Activated naive CD4-positive, alpha-beta T cell treated with anti-CD3 and anti-CD28 coated beads, Interleukin-2, amount 50 U/mL, for 72 hours (primary cell): ENCODE measurements at regions not wholly inside any gene's neighbourhood (a gene's known extent, or its start where the extent isn't known, plus 50 kb on each side); places are given as distances from the start of the nearest gene placed in this dataset.
A peak's percentile ranks its signal among the peaks of the same experiment; 100 is the strongest.

Experiments used
- ATAC-seq, 2 donors: fragments of 150-1000 bp; cut with Tn5 transposase; 2 replicates each; pipeline ENCODE4 v1.10.0; 2021; ENCODE audit warnings: mild to moderate bottlenecking in 2 of 2, moderate library complexity in 2 of 2
- DNase-seq, 2 donors: peaks; one replicate each; pipeline ENCODE4 v3.0.0; 2021 to 2022; ENCODE audit warnings: low spot score in 2 of 2
- H3K27ac Mint-ChIP-seq, 2 donors: one replicate each; pipeline ENCODE4 v1.8.0; 2022; ENCODE audit warnings: mild to moderate bottlenecking in 2 of 2, mixed read lengths in 2 of 2
- H3K36me3 Mint-ChIP-seq, 2 donors: one replicate each; pipeline ENCODE4 v1.8.0; 2022; ENCODE audit warnings: mixed read lengths in 2 of 2
- H3K9me3 Mint-ChIP-seq, 2 donors: one replicate each; pipeline ENCODE4 v1.8.0; 2022; ENCODE audit warnings: mixed read lengths in 2 of 2

DNA sequence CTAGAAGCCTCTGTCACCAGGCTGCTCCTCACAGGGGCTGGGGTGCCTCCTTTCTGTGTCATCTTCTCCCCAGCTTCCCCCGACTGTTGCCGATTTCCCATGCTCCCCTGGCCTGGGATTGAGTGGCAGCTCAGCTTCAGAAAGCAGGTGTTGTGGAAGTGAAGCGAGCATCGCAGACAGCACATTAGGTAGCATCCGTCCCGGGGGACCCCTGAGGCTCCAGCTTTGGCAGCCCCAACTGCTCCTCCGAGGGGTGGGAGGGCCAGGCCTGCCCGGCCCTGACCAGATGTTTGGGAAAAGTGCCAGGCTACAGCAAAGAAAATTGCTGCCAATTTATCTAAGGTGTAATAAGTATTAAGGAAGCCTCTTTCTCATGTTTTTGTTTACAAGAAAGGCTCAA is 1045.6 kb downstream of the BCL11B start:
- DNase-seq (no peak), ATAC-seq (no peak)
- peak overlapping the region; percentile 8 to 90 for H3K27ac Mint-ChIP-seq
- H3K9me3 Mint-ChIP-seq: peaks cover 10 to 19% of the 10 kb centered on the region in 2 donors
- peaks cover 26 to 43% of the 10 kb centered on the region in 2 donors for H3K36me3 Mint-ChIP-seq

- DNase-seq (peak; percentile 51 to 82), ATAC-seq (peak; percentile 80 to 82)
- peaks cover 14 to 19% of the 10 kb centered on the region in 2 donors for H3K9me3 Mint-ChIP-seq
- peaks cover 31 to 47% of the 10 kb centered on the region in 2 donors for H3K36me3 Mint-ChIP-seq
- peak overlapping the region; percentile 82 to 90 for H3K27ac Mint-ChIP-seq
Observed at GRCh38 chr14:98227000-98227726, 1044.8 kb downstream of the BCL11B start.

DNA sequence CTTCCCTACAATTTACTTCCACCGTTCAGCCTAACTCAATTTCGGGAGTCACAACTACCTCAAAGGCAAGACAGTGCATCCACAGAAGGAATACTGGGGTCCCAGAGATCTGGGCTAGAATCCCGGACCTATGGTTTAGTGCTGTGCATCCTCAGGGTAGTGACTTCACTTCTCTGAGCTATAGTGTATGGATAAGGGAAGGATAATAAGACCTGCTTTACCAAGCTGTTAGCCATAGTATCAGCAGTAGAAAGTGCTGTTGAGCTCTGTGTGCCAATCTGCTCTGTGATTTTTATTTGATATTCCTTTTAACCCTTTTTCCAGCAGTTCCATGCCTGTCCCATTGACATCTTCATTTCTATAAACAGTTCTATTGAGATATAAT is 1044.3 kb downstream of the BCL11B start:
- ATAC-seq (peak in 1 of 2 donors; percentile 1), DNase-seq (no peak)
- H3K36me3 Mint-ChIP-seq: peaks cover 31 to 44% of the 10 kb centered on the region in 2 donors
- H3K9me3 Mint-ChIP-seq: peaks cover 14 to 16% of the 10 kb centered on the region in 2 donors
- peak overlapping the region; percentile 82 to 90 for H3K27ac Mint-ChIP-seq

GRCh38 chr14:98229656-98230366 is 1042.2 kb downstream of the BCL11B start:
- H3K9me3 Mint-ChIP-seq: peaks cover 19 to 26% of the 10 kb centered on the region in 2 donors
- DNase-seq (no peak), ATAC-seq (peak in 1 of 2 donors; percentile 25)
- H3K27ac Mint-ChIP-seq: peak overlapping the region; percentile 88 to 90
- H3K36me3 Mint-ChIP-seq: peaks cover 28 to 44% of the 10 kb centered on the region in 2 donors

DNA sequence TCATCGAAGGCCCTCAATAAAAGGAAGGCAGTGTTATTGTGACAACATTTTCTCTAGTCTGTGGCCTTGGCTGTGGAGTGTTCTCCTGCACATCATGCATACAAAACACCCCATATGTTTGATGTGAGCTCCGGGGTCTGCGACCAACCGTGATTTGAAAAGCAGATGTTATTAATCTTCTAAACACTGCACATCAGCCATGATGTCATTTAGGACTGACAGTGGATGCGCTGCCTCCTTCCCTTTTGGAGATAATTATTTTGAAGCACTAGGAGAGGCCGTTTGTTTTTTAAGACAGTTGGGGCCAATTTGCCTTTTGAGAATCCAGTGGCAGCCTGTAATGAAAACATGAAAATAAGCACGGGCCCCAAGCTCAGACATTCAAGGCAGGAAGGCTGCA is 1041.6 kb downstream of the BCL11B start:
- peaks cover 21 to 29% of the 10 kb centered on the region in 2 donors for H3K9me3 Mint-ChIP-seq
- no peak for ATAC-seq
- no peak for DNase-seq
- peak overlapping the region in 1 of 2 donors; percentile 90 for H3K27ac Mint-ChIP-seq
- peaks cover 28 to 44% of the 10 kb centered on the region in 2 donors for H3K36me3 Mint-ChIP-seq

DNA sequence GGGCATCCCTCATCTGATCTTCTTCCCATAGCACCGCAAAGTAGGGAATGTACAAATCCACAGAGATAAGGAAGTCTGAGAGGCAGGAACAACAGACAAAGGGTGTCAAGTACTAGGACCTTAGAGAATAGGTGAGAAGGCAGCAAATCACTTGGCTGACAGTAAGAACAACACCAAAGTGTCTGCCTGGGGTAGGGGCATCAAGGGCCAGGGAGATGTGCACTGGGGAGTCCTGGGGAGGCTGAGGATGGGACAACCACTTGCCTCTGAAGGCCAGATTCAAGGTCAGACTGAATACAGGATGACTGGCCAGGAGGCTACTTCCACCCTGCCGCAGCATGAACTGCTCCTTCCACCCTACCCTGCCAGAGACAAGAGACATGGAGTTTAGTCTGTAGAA is 1040.8 kb downstream of the BCL11B start:
- peaks cover 18 to 29% of the 10 kb centered on the region in 2 donors for H3K9me3 Mint-ChIP-seq
- peaks cover 31 to 42% of the 10 kb centered on the region in 2 donors for H3K36me3 Mint-ChIP-seq
- H3K27ac Mint-ChIP-seq: peak overlapping the region; percentile 4 to 90
- ATAC-seq (no peak), DNase-seq (no peak)

GRCh38 chr14:98233656-98234055 is 1038.3 kb downstream of the BCL11B start:
- ATAC-seq (no peak), DNase-seq (no peak)
- Mint-ChIP-seq H3K36me3 (peaks cover 32 to 57% of the 10 kb centered on the region in 2 donors), H3K27ac (peak overlapping the region; percentile 58 to 85), H3K9me3 (peaks cover 18 to 39% of the 10 kb centered on the region in 2 donors)

DNA sequence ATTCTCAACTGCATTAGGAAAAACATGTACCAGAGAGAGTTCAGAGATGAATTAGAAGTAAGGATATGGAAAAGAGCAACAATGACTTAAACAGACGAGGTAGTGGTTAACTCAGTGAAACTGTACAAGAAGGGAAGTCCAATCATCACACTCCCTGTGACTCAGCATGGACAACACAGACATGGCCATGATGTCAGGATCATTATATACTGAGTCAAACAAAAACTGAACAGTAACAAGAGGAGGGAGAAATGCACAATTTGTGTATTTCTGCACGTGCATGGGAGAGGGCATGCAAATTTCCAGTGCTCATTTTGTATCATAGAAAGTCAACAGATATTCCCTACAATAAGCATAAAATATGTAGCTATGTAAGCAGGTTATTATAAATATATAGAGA is 1037.8 kb downstream of the BCL11B start:
- Mint-ChIP-seq H3K9me3 (peaks cover 18 to 44% of the 10 kb centered on the region in 2 donors), H3K27ac (peak overlapping the region in 1 of 2 donors; percentile 85), H3K36me3 (peaks cover 32 to 63% of the 10 kb centered on the region in 2 donors)
- ATAC-seq: peak; percentile 98 to 99
- no peak for DNase-seq

GRCh38 chr14:98236314-98236713 is 1035.7 kb downstream of the BCL11B start:
- ATAC-seq: no peak
- Mint-ChIP-seq H3K9me3 (peaks cover 14 to 42% of the 10 kb centered on the region in 2 donors), H3K27ac (no peak overlapping the region)

DNA sequence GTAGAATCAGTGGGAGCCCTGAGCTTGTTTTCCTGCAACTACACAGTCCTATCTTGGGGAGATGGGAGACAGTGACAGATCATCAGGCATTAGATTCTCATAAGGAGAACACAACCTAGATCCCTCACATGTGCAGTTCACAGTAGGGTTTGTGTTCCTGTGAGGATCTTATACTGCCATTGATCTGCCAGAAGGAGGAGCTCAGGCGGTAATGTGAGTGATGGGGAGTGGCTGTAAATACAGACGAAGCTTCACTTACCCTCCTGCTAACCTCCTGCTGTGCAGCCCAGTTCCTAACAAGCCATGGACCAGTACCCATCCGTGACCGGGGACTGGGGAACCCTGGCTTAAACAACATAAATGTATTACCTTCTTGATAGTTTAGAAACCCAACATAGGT is 1034.1 kb downstream of the BCL11B start:
- Mint-ChIP-seq H3K27ac (no peak overlapping the region), H3K36me3 (peaks cover 6 to 48% of the 10 kb centered on the region in 2 donors), H3K9me3 (peaks cover 14 to 36% of the 10 kb centered on the region in 2 donors)
- ATAC-seq: no peak
- no peak for DNase-seq

More at GRCh38 chr14:98236314-98236713, 1035.7 kb downstream of the BCL11B start:
- no peak for DNase-seq
- peaks cover 14 to 57% of the 10 kb centered on the region in 2 donors for H3K36me3 Mint-ChIP-seq

- H3K27ac Mint-ChIP-seq: no peak overlapping the region
- no peak for ATAC-seq
- H3K36me3 Mint-ChIP-seq: peaks cover 4 to 31% of the 10 kb centered on the region in 2 donors
- no peak for DNase-seq
- H3K9me3 Mint-ChIP-seq: peaks cover 3 to 16% of the 10 kb centered on the region in 2 donors
Observed at GRCh38 chr14:98240376-98240775, 1031.6 kb downstream of the BCL11B start.

- H3K27ac Mint-ChIP-seq: no peak overlapping the region
- no peak for DNase-seq
- peaks cover 0 to 19% of the 10 kb centered on the region in 2 donors for H3K36me3 Mint-ChIP-seq
- peaks cover 0 to 17% of the 10 kb centered on the region in 2 donors for H3K9me3 Mint-ChIP-seq
- no peak for ATAC-seq
Observed at GRCh38 chr14:98242903-98243302, 1029.1 kb downstream of the BCL11B start.

DNA sequence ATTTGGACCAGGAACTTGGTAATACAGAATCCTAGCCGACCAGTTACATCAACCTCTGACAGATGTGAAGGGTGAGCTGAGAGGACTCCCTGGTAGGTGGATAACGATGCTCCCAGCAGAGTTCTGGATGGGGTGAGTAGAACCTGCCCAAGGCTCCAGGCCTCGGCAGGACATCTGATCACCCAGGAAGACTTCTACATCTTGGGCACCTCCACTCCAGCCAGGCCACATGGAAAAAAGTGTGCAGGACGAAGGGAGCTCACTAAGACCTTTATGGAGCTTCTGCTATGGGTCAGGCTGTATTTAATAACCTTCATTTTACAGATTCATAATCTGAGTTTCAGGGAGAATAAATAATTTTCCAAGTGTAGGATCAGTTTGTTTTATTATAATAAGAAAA is 1028.7 kb downstream of the BCL11B start:
- H3K36me3 Mint-ChIP-seq: peaks cover 0 to 16% of the 10 kb centered on the region in 2 donors
- DNase-seq (no peak), ATAC-seq (no peak)
- H3K9me3 Mint-ChIP-seq: peaks cover 0 to 15% of the 10 kb centered on the region in 2 donors
- no peak overlapping the region for H3K27ac Mint-ChIP-seq

DNA sequence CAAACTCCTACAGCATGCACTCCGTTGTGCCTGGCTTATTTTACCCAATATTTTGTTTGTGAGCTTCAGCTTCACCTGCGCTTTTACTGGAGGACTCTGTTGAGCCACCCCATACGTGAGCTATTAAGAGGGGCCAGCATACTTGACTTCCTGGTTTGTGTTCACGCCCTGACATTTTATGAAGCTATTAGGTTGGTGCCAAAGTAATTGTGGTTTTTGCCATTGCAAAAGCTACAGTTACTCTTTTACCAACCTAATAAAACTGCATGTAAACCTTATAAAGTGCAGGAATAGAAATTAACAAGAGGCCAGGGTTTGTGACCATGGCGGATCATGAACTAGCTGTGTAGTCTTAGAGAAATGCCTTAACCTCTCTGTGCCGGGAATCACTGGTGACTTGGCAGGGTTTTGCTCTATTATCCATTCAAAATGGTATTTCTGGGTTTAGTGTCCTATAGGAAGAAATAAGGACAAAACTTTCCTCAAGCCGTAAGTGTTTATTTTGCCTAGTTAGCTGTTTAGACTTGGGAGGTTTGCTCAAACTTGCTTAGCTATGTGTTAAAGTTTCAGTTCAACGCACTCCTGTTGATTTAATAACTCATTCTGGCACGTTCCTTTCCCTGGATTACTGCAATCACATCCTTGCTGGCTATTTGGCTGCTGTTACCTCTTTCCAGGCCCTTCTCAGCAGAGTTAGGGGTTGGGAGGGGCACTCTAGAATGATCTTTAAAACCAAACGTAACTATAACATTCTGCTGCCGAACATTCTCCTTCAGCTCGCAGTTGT is 1027.6 kb downstream of the BCL11B start:
- peaks cover 0 to 7% of the 10 kb centered on the region in 2 donors for H3K36me3 Mint-ChIP-seq
- ATAC-seq (no peak), DNase-seq (no peak)
- H3K27ac Mint-ChIP-seq: no peak overlapping the region
- peaks cover 0 to 6% of the 10 kb centered on the region in 2 donors for H3K9me3 Mint-ChIP-seq

DNA sequence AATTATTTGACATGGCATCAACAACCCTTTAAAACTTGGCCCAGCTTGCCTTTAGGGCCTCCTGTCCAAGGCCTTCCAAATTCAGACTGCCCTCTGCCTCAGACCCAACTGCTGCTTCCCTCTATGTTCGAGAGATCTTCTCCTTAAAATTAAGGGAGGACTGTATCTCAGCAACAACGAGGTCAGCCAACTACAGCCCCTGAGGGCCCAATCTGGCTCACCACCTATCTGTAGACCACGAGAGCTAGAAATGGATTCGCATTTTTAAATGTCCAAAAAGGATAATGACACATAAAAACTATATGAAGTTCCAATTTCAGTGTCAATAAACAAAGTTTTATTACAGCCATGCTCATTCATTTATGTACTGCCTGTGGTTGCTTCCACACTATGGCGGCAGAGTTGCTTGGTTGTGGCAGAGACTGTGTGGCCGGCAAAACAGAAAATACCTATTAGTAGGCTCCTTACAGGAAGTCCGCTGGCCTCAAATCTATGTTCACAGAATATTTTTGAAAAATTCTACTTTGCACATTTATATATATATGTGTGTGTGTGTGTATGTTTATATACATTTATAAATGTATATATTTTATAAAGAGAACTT is 1026.9 kb downstream of the BCL11B start:
- Mint-ChIP-seq H3K9me3 (peaks cover 0 to 5% of the 10 kb centered on the region in 2 donors), H3K27ac (no peak overlapping the region), H3K36me3 (peaks cover 0 to 7% of the 10 kb centered on the region in 2 donors)
- ATAC-seq: no peak
- DNase-seq: no peak

DNA sequence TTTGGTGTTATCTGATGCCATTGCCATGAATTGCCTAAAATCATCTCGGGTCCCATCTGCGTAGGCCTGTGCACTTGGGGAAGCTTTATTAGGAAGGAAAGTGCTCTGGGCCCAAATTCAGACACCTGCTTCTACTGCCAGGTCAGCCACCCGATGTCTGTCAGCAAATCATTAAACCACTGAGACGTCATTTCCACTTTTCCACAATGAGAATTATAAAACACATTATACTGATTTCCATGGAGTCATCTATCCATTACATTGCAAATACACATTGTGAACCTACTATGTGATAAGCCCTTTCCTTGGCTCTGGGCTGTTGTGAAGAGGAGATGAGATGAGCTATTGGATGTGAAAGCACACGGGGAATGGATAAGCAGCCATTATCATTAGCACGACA is 1022.9 kb downstream of the BCL11B start:
- peaks cover 5 to 7% of the 10 kb centered on the region in 2 donors for H3K36me3 Mint-ChIP-seq
- no peak overlapping the region for H3K27ac Mint-ChIP-seq
- ATAC-seq (no peak), DNase-seq (no peak)
- H3K9me3 Mint-ChIP-seq: peaks cover 3 to 9% of the 10 kb centered on the region in 2 donors
